BE2C (cell line): ENCODE measurements at regions not wholly inside any gene's neighbourhood (a gene's known extent, or its start where the extent isn't known, plus 50 kb on each side); places are given as distances from the start of the nearest gene placed in this dataset.
A peak's percentile ranks its signal among the peaks of the same experiment; 100 is the strongest.

Experiments used
- DNase-seq: peaks from one replicate; pipeline ENCODE4 v3.0.0-alpha.2; 2020
- H3K27me3 ChIP-seq: fragments of 250-450 bp; sonication (Bioruptor Pico); 2 replicates; pipeline ENCODE4 v1.5.1; 2020; ENCODE audit warnings: mild to moderate bottlenecking
- H3K36me3 ChIP-seq: fragments of 250-450 bp; sonication (Bioruptor Pico); 2 replicates; pipeline ENCODE4 v1.5.1; 2020; ENCODE audit warnings: mild to moderate bottlenecking
- H3K4me1 ChIP-seq: fragments of 250-450 bp; sonication (Bioruptor Pico); 2 replicates; pipeline ENCODE4 v1.5.1; 2020
- H3K4me3 ChIP-seq: 2 replicates; pipeline ENCODE4 v1.5.1; 2011; ENCODE audit warnings: low read depth, low read length
- H3K9me3 ChIP-seq: fragments of 250-450 bp; sonication (Bioruptor Pico); 2 replicates; pipeline ENCODE4 v1.5.1; 2020
- CTCF ChIP-seq: IDR thresholded peaks from 2 replicates; pipeline ENCODE4 v1.5.1; 2012; ENCODE audit warnings: mild to moderate bottlenecking, low read depth, low read length

- no peak overlapping the region for H3K4me3 ChIP-seq
- no peaks in the 10 kb centered on the region for H3K36me3 ChIP-seq
- peak; percentile 77 for DNase-seq
- no peaks in the 10 kb centered on the region for H3K9me3 ChIP-seq
- H3K27me3 ChIP-seq, result no peaks in the 10 kb centered on the region
- H3K4me1 ChIP-seq, result peaks cover 11% of the 10 kb centered on the region
- TF ChIP-seq CTCF, result no peak
Observed at GRCh38 chr5:158320178-158320674, 461.3 kb upstream of the CLINT1 start.

GRCh38 chr5:158317507-158317906 lies 458.6 kb upstream of the CLINT1 start:
- H3K4me1 ChIP-seq, result peaks cover 11% of the 10 kb centered on the region
- no peak for DNase-seq
- H3K4me3 ChIP-seq, result no peak overlapping the region
- TF ChIP-seq CTCF, result no peak
- H3K9me3 ChIP-seq, result no peaks in the 10 kb centered on the region
- H3K27me3 ChIP-seq, result no peaks in the 10 kb centered on the region
- H3K36me3 ChIP-seq, result no peaks in the 10 kb centered on the region

DNA sequence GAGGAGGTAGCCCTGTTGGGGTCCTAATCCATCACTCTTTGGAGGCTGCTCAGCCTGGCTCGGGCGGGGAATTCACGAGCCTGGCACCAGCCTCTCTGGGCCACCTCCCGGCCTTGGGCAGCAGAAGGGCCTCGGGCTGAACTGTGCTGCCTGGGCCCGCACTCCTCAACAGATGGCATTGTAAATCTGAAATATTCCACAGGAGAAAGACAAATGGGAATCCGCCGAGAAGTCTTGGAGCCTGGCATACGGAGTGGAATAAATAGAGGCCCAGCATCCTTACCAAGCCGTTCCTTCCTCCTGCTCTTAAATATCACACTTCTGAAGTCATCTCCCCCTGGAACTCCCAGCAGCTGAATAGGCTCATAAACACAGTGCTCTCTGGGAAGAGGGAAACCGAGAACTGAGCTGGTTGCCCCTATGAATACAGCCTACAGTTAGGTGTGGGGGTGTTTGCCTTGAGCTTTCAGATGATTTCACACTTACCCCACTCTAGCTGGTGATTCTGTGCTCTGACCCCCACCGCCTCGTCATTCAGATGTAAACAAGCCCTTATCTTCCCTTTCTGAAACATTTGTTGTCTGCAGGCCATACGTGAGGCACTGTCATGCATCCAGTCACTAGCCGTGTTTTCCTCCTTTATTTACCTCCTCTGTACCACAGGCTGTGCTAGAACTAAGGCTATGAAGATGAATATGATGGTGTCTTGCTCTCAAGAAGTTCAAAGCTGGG lies 455.0 kb upstream of the CLINT1 start:
- Histone ChIP-seq H3K27me3 (no peaks in the 10 kb centered on the region), H3K9me3 (no peaks in the 10 kb centered on the region), H3K36me3 (no peaks in the 10 kb centered on the region), H3K4me1 (no peaks in the 10 kb centered on the region; the same call in 1 of the 2 replicates), H3K4me3 (no peak overlapping the region)
- DNase-seq, result no peak
- no peak for TF ChIP-seq CTCF

- no peak overlapping the region for H3K4me3 ChIP-seq
- no peaks in the 10 kb centered on the region; the same call in 1 of the 2 replicates for H3K4me1 ChIP-seq
- H3K9me3 ChIP-seq, result no peaks in the 10 kb centered on the region
- H3K27me3 ChIP-seq, result no peaks in the 10 kb centered on the region
- TF ChIP-seq CTCF, result no peak
- DNase-seq, result no peak
- no peaks in the 10 kb centered on the region for H3K36me3 ChIP-seq
Observed at GRCh38 chr5:158313027-158313732, 454.2 kb upstream of the CLINT1 start.

GRCh38 chr5:158309088-158309807 lies 450.3 kb upstream of the CLINT1 start:
- no peaks in the 10 kb centered on the region for H3K4me1 ChIP-seq
- H3K27me3 ChIP-seq, result no peaks in the 10 kb centered on the region
- H3K36me3 ChIP-seq, result no peaks in the 10 kb centered on the region
- no peak for TF ChIP-seq CTCF
- H3K4me3 ChIP-seq, result no peak overlapping the region
- H3K9me3 ChIP-seq, result no peaks in the 10 kb centered on the region
- DNase-seq, result no peak
